ENCODE measurements at regions not wholly inside any gene's neighbourhood (a gene's known extent, or its start where the extent isn't known, plus 50 kb on each side); places are given as distances from the start of the nearest gene placed in this dataset.

GRCh38 chrX:39840133-39840532 lies 257.6 kb downstream of the BCOR start:
- H3K4me1 ChIP-seq (ENCODE audit: control insufficient read depth, insufficient read depth, low read length): peaks cover 20% of the 10 kb centered on the region
- no peak overlapping the region for H3K4me3 ChIP-seq (ENCODE audit: low read length)
- H3K27me3 ChIP-seq (ENCODE audit: control insufficient read depth, insufficient read depth, low read length): peaks cover 46% of the 10 kb centered on the region
- no peaks in the 10 kb centered on the region for H3K9me3 ChIP-seq (replicated peaks; ENCODE audit: control insufficient read depth, low read depth, low read length)
- peak; percentile 44 for DNase-seq
- 84% methylated on average over 11 of the region's 14 CpGs for WGBS (ENCODE audit: insufficient coverage)
- no peaks in the 10 kb centered on the region for H3K36me3 ChIP-seq (ENCODE audit: control insufficient read depth, insufficient read depth, low read length)
- H3K27ac ChIP-seq (ENCODE audit: low read length): no peak overlapping the region

- no peak for DNase-seq
- H3K36me3 ChIP-seq (ENCODE audit: control insufficient read depth, insufficient read depth, low read length): no peaks in the 10 kb centered on the region
- no peak overlapping the region for H3K4me3 ChIP-seq (ENCODE audit: low read length)
- H3K27ac ChIP-seq (ENCODE audit: low read length): no peak overlapping the region
- H3K27me3 ChIP-seq (ENCODE audit: control insufficient read depth, insufficient read depth, low read length): peaks cover 48% of the 10 kb centered on the region
- peaks cover 20% of the 10 kb centered on the region for H3K4me1 ChIP-seq (ENCODE audit: control insufficient read depth, insufficient read depth, low read length)
- 84% methylated on average over 20 of the region's 20 CpGs for whole genome bisulfite sequencing (ENCODE audit: insufficient coverage)
- no peaks in the 10 kb centered on the region for H3K9me3 ChIP-seq (replicated peaks; ENCODE audit: control insufficient read depth, low read depth, low read length)
These were observed 257.1 kb downstream of the BCOR start for GRCh38 chrX:39840581-39841093.

GRCh38 chrX:39841604-39842003 lies 256.2 kb downstream of the BCOR start:
- WGBS (ENCODE audit: insufficient coverage): 21% methylated on average over 3 of the region's 6 CpGs
- Histone ChIP-seq H3K9me3 (replicated peaks; ENCODE audit: control insufficient read depth, low read depth, low read length) (no peaks in the 10 kb centered on the region), H3K27me3 (ENCODE audit: control insufficient read depth, insufficient read depth, low read length) (peaks cover 45% of the 10 kb centered on the region), H3K4me1 (ENCODE audit: control insufficient read depth, insufficient read depth, low read length) (peaks cover 20% of the 10 kb centered on the region), H3K36me3 (ENCODE audit: control insufficient read depth, insufficient read depth, low read length) (no peaks in the 10 kb centered on the region), H3K4me3 (ENCODE audit: low read length) (no peak overlapping the region), H3K27ac (ENCODE audit: low read length) (no peak overlapping the region)
- no peak for DNase-seq

GRCh38 chrX:39842281-39842973 lies 255.3 kb downstream of the BCOR start:
- 80% methylated on average over 1 of the region's 10 CpGs for WGBS (ENCODE audit: insufficient coverage)

GRCh38 chrX:39843318-39843717 lies 254.4 kb downstream of the BCOR start:
- no peaks in the 10 kb centered on the region for H3K9me3 ChIP-seq (replicated peaks; ENCODE audit: control insufficient read depth, low read depth, low read length)
- H3K4me1 ChIP-seq (ENCODE audit: control insufficient read depth, insufficient read depth, low read length): peaks cover 17% of the 10 kb centered on the region
- peaks cover 36% of the 10 kb centered on the region for H3K27me3 ChIP-seq (ENCODE audit: control insufficient read depth, insufficient read depth, low read length)
- 55% methylated on average over 2 of the region's 4 CpGs for WGBS (ENCODE audit: insufficient coverage)
- no peak overlapping the region for H3K27ac ChIP-seq (ENCODE audit: low read length)
- H3K36me3 ChIP-seq (ENCODE audit: control insufficient read depth, insufficient read depth, low read length): no peaks in the 10 kb centered on the region
- no peak for DNase-seq
- H3K4me3 ChIP-seq (ENCODE audit: low read length): no peak overlapping the region

More at GRCh38 chrX:39842281-39842973, 255.3 kb downstream of the BCOR start:
- no peak overlapping the region for H3K4me3 ChIP-seq (ENCODE audit: low read length)
- no peak for DNase-seq
- no peak overlapping the region for H3K27ac ChIP-seq (ENCODE audit: low read length)
- peaks cover 17% of the 10 kb centered on the region for H3K4me1 ChIP-seq (ENCODE audit: control insufficient read depth, insufficient read depth, low read length)
- H3K27me3 ChIP-seq (ENCODE audit: control insufficient read depth, insufficient read depth, low read length): peaks cover 41% of the 10 kb centered on the region
- no peaks in the 10 kb centered on the region for H3K36me3 ChIP-seq (ENCODE audit: control insufficient read depth, insufficient read depth, low read length)
- H3K9me3 ChIP-seq (replicated peaks; ENCODE audit: control insufficient read depth, low read depth, low read length): no peaks in the 10 kb centered on the region

- H3K9me3 ChIP-seq (replicated peaks; ENCODE audit: control insufficient read depth, low read depth, low read length): no peaks in the 10 kb centered on the region
- no peak for DNase-seq
- no peak overlapping the region for H3K4me3 ChIP-seq (ENCODE audit: low read length)
- no CpG with 5 or more reads among the region's 9 CpGs for WGBS (ENCODE audit: insufficient coverage)
- peaks cover 17% of the 10 kb centered on the region for H3K4me1 ChIP-seq (ENCODE audit: control insufficient read depth, insufficient read depth, low read length)
- peaks cover 43% of the 10 kb centered on the region for H3K27me3 ChIP-seq (ENCODE audit: control insufficient read depth, insufficient read depth, low read length)
- H3K36me3 ChIP-seq (ENCODE audit: control insufficient read depth, insufficient read depth, low read length): no peaks in the 10 kb centered on the region
- no peak overlapping the region for H3K27ac ChIP-seq (ENCODE audit: low read length)
These were observed 252.5 kb downstream of the BCOR start for GRCh38 chrX:39845233-39845632.

- DNase-seq: no peak
- H3K4me1 ChIP-seq (ENCODE audit: control insufficient read depth, insufficient read depth, low read length): peaks cover 14% of the 10 kb centered on the region
- H3K27me3 ChIP-seq (ENCODE audit: control insufficient read depth, insufficient read depth, low read length): peaks cover 41% of the 10 kb centered on the region
- no CpG with 5 or more reads among the region's 4 CpGs for WGBS (ENCODE audit: insufficient coverage)
- H3K4me3 ChIP-seq (ENCODE audit: low read length): no peak overlapping the region
- no peak overlapping the region for H3K27ac ChIP-seq (ENCODE audit: low read length)
- H3K36me3 ChIP-seq (ENCODE audit: control insufficient read depth, insufficient read depth, low read length): no peaks in the 10 kb centered on the region
- H3K9me3 ChIP-seq (replicated peaks; ENCODE audit: control insufficient read depth, low read depth, low read length): no peaks in the 10 kb centered on the region
These were observed 251.3 kb downstream of the BCOR start for GRCh38 chrX:39846460-39846859.

GRCh38 chrX:39848243-39848642 lies 249.5 kb downstream of the BCOR start:
- no peaks in the 10 kb centered on the region for H3K9me3 ChIP-seq (replicated peaks; ENCODE audit: control insufficient read depth, low read depth, low read length)
- no peak overlapping the region for H3K27ac ChIP-seq (ENCODE audit: low read length)
- H3K4me3 ChIP-seq (ENCODE audit: low read length): no peak overlapping the region
- peak; percentile 42 for DNase-seq
- WGBS (ENCODE audit: insufficient coverage): 50% methylated on average over 3 of the region's 5 CpGs
- H3K27me3 ChIP-seq (ENCODE audit: control insufficient read depth, insufficient read depth, low read length): peaks cover 41% of the 10 kb centered on the region
- no peaks in the 10 kb centered on the region for H3K36me3 ChIP-seq (ENCODE audit: control insufficient read depth, insufficient read depth, low read length)
- H3K4me1 ChIP-seq (ENCODE audit: control insufficient read depth, insufficient read depth, low read length): peaks cover 10% of the 10 kb centered on the region

GRCh38 chrX:39848900-39849299 lies 248.9 kb downstream of the BCOR start:
- peak; percentile 48 for DNase-seq
- no peak overlapping the region for H3K4me3 ChIP-seq (ENCODE audit: low read length)

GRCh38 chrX:39850209-39850608 lies 247.5 kb downstream of the BCOR start:
- no peak for DNase-seq
- Histone ChIP-seq H3K9me3 (replicated peaks; ENCODE audit: control insufficient read depth, low read depth, low read length) (no peaks in the 10 kb centered on the region), H3K4me3 (ENCODE audit: low read length) (no peak overlapping the region), H3K27ac (ENCODE audit: low read length) (no peak overlapping the region), H3K27me3 (ENCODE audit: control insufficient read depth, insufficient read depth, low read length) (peaks cover 41% of the 10 kb centered on the region), H3K36me3 (ENCODE audit: control insufficient read depth, insufficient read depth, low read length) (no peaks in the 10 kb centered on the region), H3K4me1 (ENCODE audit: control insufficient read depth, insufficient read depth, low read length) (peaks cover 20% of the 10 kb centered on the region)
- 73% methylated on average over 3 of the region's 4 CpGs for WGBS (ENCODE audit: insufficient coverage)

More at GRCh38 chrX:39848900-39849299, 248.9 kb downstream of the BCOR start:
- 53% methylated on average over 3 of the region's 7 CpGs for WGBS (ENCODE audit: insufficient coverage)
- Histone ChIP-seq H3K27me3 (ENCODE audit: control insufficient read depth, insufficient read depth, low read length) (peaks cover 41% of the 10 kb centered on the region), H3K9me3 (replicated peaks; ENCODE audit: control insufficient read depth, low read depth, low read length) (no peaks in the 10 kb centered on the region), H3K36me3 (ENCODE audit: control insufficient read depth, insufficient read depth, low read length) (no peaks in the 10 kb centered on the region), H3K27ac (ENCODE audit: low read length) (peak overlapping the region; percentile 7), H3K4me1 (ENCODE audit: control insufficient read depth, insufficient read depth, low read length) (peaks cover 9% of the 10 kb centered on the region)

Data from muscle of leg (tissue), 3 donors.